ENCODE measurements at regions not wholly inside any gene's neighbourhood (a gene's known extent, or its start where the extent isn't known, plus 50 kb on each side); places are given as distances from the start of the nearest gene placed in this dataset.

DNA sequence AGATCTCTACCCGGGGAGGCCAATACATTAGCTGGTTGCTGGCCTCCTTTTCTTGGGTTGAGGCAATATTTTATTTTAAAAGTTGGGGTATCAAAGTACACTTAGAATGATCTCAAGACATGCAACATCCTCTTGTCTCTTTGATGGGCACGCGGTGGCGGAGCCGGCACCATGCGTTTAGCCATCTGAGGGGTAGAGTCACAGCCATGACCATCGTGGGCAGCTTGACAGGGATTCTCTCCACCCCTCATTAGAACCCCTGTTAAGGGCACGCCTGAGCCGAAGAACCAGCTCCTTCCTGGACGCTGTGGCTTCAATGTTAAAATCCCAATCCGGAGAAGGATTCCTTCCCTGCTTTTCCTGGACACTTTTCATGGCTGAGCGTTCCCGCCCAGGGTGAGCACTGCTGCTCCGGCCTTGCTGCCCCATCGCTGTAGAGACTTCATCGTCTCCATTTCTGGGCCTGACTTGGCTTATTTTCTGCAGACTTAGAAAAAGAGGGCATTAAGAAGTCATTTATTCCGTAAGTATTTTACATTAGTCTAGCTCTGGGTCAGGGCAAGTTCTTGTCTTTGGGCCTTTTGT lies 142.7 kb upstream of the CDH4 start:
- Mint-ChIP-seq H3K9me3 (no peaks in the 10 kb centered on the region), H3K4me1 (ENCODE audit: low read depth) (no peaks in the 10 kb centered on the region), H3K27ac (no peak overlapping the region), H3K4me3 (no peak overlapping the region), H3K27me3 (no peaks in the 10 kb centered on the region), H3K36me3 (ENCODE audit: low read depth) (no peaks in the 10 kb centered on the region)
- DNase-seq (no peak), ATAC-seq (ENCODE audit: poor library complexity) (no peak)
- Histone ChIP-seq H3K4me3 (ENCODE audit: low read length) (no peak overlapping the region), H3K27ac (ENCODE audit: low read depth in 1 of 2, low read length in 2 of 2) (no peak overlapping the region), H3K9me3 (ENCODE audit: control insufficient read depth in 1 of 2, insufficient read depth in 1 of 2, low read length in 2 of 2) (peaks cover 0 to 16% of the 10 kb centered on the region in 2 experiments), H3K27me3 (ENCODE audit: control insufficient read depth in 1 of 2, insufficient read depth in 2 of 2, low read length in 2 of 2) (peaks cover 0 to 3% of the 10 kb centered on the region in 2 experiments), H3K36me3 (ENCODE audit: insufficient read depth, low read length) (no peaks in the 10 kb centered on the region), H3K4me1 (ENCODE audit: insufficient read depth, low read length) (no peaks in the 10 kb centered on the region)
- intact Hi-C loops (cut with DNase I, micrococcal nuclease): no loop called here
- TF ChIP-seq, protein P1, sequence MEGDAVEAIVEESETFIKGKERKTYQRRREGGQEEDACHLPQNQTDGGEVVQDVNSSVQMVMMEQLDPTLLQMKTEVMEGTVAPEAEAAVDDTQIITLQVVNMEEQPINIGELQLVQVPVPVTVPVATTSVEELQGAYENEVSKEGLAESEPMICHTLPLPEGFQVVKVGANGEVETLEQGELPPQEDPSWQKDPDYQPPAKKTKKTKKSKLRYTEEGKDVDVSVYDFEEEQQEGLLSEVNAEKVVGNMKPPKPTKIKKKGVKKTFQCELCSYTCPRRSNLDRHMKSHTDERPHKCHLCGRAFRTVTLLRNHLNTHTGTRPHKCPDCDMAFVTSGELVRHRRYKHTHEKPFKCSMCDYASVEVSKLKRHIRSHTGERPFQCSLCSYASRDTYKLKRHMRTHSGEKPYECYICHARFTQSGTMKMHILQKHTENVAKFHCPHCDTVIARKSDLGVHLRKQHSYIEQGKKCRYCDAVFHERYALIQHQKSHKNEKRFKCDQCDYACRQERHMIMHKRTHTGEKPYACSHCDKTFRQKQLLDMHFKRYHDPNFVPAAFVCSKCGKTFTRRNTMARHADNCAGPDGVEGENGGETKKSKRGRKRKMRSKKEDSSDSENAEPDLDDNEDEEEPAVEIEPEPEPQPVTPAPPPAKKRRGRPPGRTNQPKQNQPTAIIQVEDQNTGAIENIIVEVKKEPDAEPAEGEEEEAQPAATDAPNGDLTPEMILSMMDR (IDR thresholded peaks at IDR 0.05): no peak
- ChIA-PET POLR2A (no interaction called here), CTCF (no interaction called here)

DNA sequence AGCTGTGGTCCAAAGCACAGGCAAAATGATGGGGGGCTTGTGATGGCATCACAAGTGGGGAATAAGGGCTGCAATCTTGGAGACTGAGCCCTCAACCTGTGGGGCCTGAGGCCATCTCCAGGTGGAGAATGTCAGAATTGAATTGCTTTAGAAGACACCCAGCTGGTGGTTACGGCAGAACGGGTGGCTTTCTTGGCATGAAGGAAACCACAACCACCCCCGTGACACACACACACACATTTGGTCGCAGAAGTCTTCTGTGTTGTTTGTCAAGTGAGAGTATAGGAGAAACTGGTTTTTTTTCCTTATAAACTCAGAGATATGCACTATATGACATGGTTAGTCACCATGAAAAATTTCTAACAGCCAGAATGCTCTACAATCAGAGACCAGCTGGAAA lies 139.5 kb upstream of the CDH4 start:
- ChIA-PET CTCF (no interaction called here), POLR2A (no interaction called here)
- DNase-seq: no peak
- Histone ChIP-seq H3K9me3 (ENCODE audit: control insufficient read depth in 1 of 2, insufficient read depth in 1 of 2, low read length in 2 of 2) (peaks cover 0 to 12% of the 10 kb centered on the region in 2 experiments), H3K27me3 (ENCODE audit: control insufficient read depth in 1 of 2, insufficient read depth in 2 of 2, low read length in 2 of 2) (peaks cover 0 to 3% of the 10 kb centered on the region in 2 experiments), H3K4me1 (ENCODE audit: insufficient read depth, low read length) (no peaks in the 10 kb centered on the region), H3K27ac (ENCODE audit: low read depth in 1 of 2, low read length in 2 of 2) (no peak overlapping the region), H3K4me3 (ENCODE audit: low read length) (no peak overlapping the region), H3K36me3 (ENCODE audit: insufficient read depth, low read length) (no peaks in the 10 kb centered on the region)
- H3K27ac Mint-ChIP-seq: no peak overlapping the region
- intact Hi-C loops (cut with DNase I, micrococcal nuclease): no loop called here
- H3K36me3 Mint-ChIP-seq (ENCODE audit: low read depth): no peaks in the 10 kb centered on the region
- no peaks in the 10 kb centered on the region for H3K27me3 Mint-ChIP-seq
- no peaks in the 10 kb centered on the region for H3K4me1 Mint-ChIP-seq (ENCODE audit: low read depth)
- ATAC-seq (ENCODE audit: poor library complexity): no peak
- H3K9me3 Mint-ChIP-seq: no peaks in the 10 kb centered on the region
- TF ChIP-seq, protein P1 (IDR thresholded peaks at IDR 0.05): no peak
- no peak overlapping the region for H3K4me3 Mint-ChIP-seq

DNA sequence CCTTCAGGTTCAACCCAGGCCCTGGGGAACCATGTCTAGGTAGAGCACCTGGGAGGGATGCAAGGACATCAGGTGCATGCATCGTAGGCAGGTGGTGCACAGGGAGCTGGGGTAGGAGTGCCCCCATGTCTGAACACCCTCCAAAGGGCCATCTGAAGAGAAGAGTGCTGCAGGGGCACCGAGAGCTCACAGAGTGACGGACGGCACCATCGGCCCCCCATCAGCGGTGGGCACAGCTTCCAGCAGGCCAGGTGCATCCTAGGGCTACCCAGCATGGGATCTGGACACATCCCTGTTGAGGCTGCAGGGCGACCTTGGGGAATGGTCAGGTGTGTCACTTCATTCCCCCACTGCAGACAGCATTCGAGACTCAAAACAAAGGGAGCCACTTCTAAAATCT lies 138.3 kb upstream of the CDH4 start:
- no peak overlapping the region for H3K4me3 ChIP-seq (ENCODE audit: low read length)
- H3K27ac ChIP-seq (ENCODE audit: low read depth in 1 of 2, low read length in 2 of 2): no peak overlapping the region
- DNase-seq: no peak
- Mint-ChIP-seq H3K4me3 (no peak overlapping the region), H3K36me3 (ENCODE audit: low read depth) (no peaks in the 10 kb centered on the region), H3K9me3 (no peaks in the 10 kb centered on the region), H3K27ac (no peak overlapping the region), H3K27me3 (no peaks in the 10 kb centered on the region), H3K4me1 (ENCODE audit: low read depth) (no peaks in the 10 kb centered on the region)
- ChIA-PET POLR2A (no interaction called here), CTCF (no interaction called here)
- no peaks in the 10 kb centered on the region for H3K36me3 ChIP-seq (ENCODE audit: insufficient read depth, low read length)
- H3K9me3 ChIP-seq (ENCODE audit: control insufficient read depth in 1 of 2, insufficient read depth in 1 of 2, low read length in 2 of 2): peaks cover 0 to 8% of the 10 kb centered on the region in 2 experiments
- TF ChIP-seq, protein P1 (IDR thresholded peaks at IDR 0.05): no peak
- intact Hi-C loops (cut with DNase I, micrococcal nuclease): no loop called here
- ATAC-seq (ENCODE audit: poor library complexity): no peak
- peaks cover 0 to 5% of the 10 kb centered on the region in 2 experiments for H3K27me3 ChIP-seq (ENCODE audit: control insufficient read depth in 1 of 2, insufficient read depth in 2 of 2, low read length in 2 of 2)
- H3K4me1 ChIP-seq (ENCODE audit: insufficient read depth, low read length): no peaks in the 10 kb centered on the region

Measured in CD4-positive, alpha-beta T cell (primary cell).